HepG2 (cell line): ENCODE measurements at regions not wholly inside any gene's neighbourhood (a gene's known extent, or its start where the extent isn't known, plus 50 kb on each side); places are given as distances from the start of the nearest gene placed in this dataset.

ENCODE experiments used
- ATAC-seq: fragments of 200-7000 bp; cut with Tn5 transposase; 3 replicates; pipeline ENCODE4 v1.9.1; 2020; ENCODE audit warnings: mild to moderate bottlenecking, moderate library complexity
- BruUV-seq: library from RNA; stranded (reverse); fragments of 400-500 nt; replicated peaks from 2 replicates; lab custom pipeline; 2021; lab: Mats Ljungman, UMichigan
- CTCF ChIA-PET: fragments of 300-600 bp; formaldehyde crosslinking; extraction: SDS; loops from one replicate; lab custom pipeline; 2021; ENCODE audit warnings: low total read pairs, inconsistent platforms, low intra/inter-chr PET ratio; lab: Yijun Ruan, JAX
- POLR2A ChIA-PET: fragments of 350-600 bp; sonication (Branson Sonifier 250); formaldehyde crosslinking; loops from one replicate; lab custom pipeline; 2020; ENCODE audit warnings: antibody characterized with exemption, inconsistent platforms; lab: Yijun Ruan, JAX
- DNase-seq: peaks from one replicate; pipeline ENCODE4 v3.0.0-alpha.2; 2015; ENCODE audit warnings: low spot score
- FAIRE-seq: peaks from 3 replicates; lab custom pipeline; 2011; peaks lifted over from hg19 to GRCh38; lab: Jason Lieb, UNC
- H2AFZ ChIP-seq: one replicate; pipeline ENCODE4 v1.6.1; 2011; ENCODE audit warnings: low read length, inconsistent platforms
- H3K27ac ChIP-seq: fragments of 300-600 bp; 3 replicates; pipeline ENCODE4 v1.8.0; 2011; ENCODE audit warnings: mixed run types, mild to moderate bottlenecking, mixed read lengths, low read length, inconsistent platforms; ENCODE audit not compliant: insufficient read depth; ENCODE audit errors: extremely low read length
- H3K27me3 ChIP-seq, 2 experiments: fragments of 200-600 bp in 1 of 2; 2 replicates in 1 of 2; 3 replicates in 1 of 2; pipeline versions ENCODE4 v1.6.0 to v1.8.0; 2011; ENCODE audit warnings: low read length in 2 of 2, mild to moderate bottlenecking in 2 of 2, moderate library complexity in 2 of 2, inconsistent platforms in 1 of 2; ENCODE audit not compliant: insufficient read depth in 2 of 2, control insufficient read depth in 1 of 2
- H3K36me3 ChIP-seq, 2 experiments: fragments of 200-600 bp in 1 of 2; replicated peaks in 1 of 2; 2 replicates in 1 of 2; 3 replicates in 1 of 2; pipeline versions ENCODE4 v1.5.1 to v1.8.0; 2011; ENCODE audit warnings: low read length in 2 of 2, inconsistent platforms in 1 of 2; ENCODE audit not compliant: insufficient read depth in 2 of 2, control insufficient read depth in 1 of 2
- H3K4me1 ChIP-seq: 2 replicates; pipeline ENCODE4 v1.5.1; 2012; ENCODE audit warnings: low read length, inconsistent platforms; ENCODE audit not compliant: insufficient read depth
- H3K4me2 ChIP-seq: 2 replicates; pipeline ENCODE4 v1.6.0; 2011; ENCODE audit warnings: low read depth, low read length, inconsistent platforms
- H3K4me3 ChIP-seq, 3 experiments: fragments of 200-600 bp in 1 of 3; sonication (generic), shearing (Covaris generic) in 1 of 3; replicated peaks in 1 of 3; 2 replicates each; pipeline ENCODE4 v1.5.1; 2011 to 2016; ENCODE audit warnings: low read length in 3 of 3, inconsistent platforms in 2 of 3, low read depth in 2 of 3, mild to moderate bottlenecking in 2 of 3, control low read depth in 1 of 3, mixed read lengths in 1 of 3; ENCODE audit not compliant: insufficient read depth in 1 of 3
- H3K79me2 ChIP-seq: one replicate; pipeline ENCODE4 v1.6.1; 2011; ENCODE audit warnings: low read length, inconsistent platforms; ENCODE audit not compliant: insufficient read depth
- H3K9ac ChIP-seq: 2 replicates; pipeline ENCODE4 v1.6.0; 2011; ENCODE audit warnings: mild to moderate bottlenecking, low read depth, low read length, inconsistent platforms; ENCODE audit not compliant: insufficient read depth
- H3K9me3 ChIP-seq: 2 replicates; pipeline ENCODE4 v1.5.1; 2012; ENCODE audit warnings: mild to moderate bottlenecking, low read length
- H4K20me1 ChIP-seq: 2 replicates; pipeline ENCODE4 v1.6.0; 2011; ENCODE audit warnings: inconsistent platforms, mild to moderate bottlenecking, low read length, moderate library complexity; ENCODE audit not compliant: insufficient read depth
- CEBPZ ChIP-seq: IDR thresholded peaks from 2 replicates; pipeline ENCODE4 v1.6.1; 2012; ENCODE audit warnings: low read length, improper control_type of control experiment
- GPN1 ChIP-seq: sonication (generic); formaldehyde crosslinking; IDR thresholded peaks from 2 replicates; pipeline ENCODE4 v1.5.1; 2020; ENCODE audit warnings: missing genetic modification reagents, borderline replicate concordance
- GZF1 ChIP-seq: sonication (generic); formaldehyde crosslinking; IDR thresholded peaks from 2 replicates; pipeline ENCODE4 v1.5.1; 2020; ENCODE audit warnings: mild to moderate bottlenecking, missing genetic modification reagents
- JUN ChIP-seq: sonication (generic); formaldehyde crosslinking; IDR thresholded peaks from 2 replicates; pipeline ENCODE4 v1.4.0; 2020; ENCODE audit warnings: mild to moderate bottlenecking, missing genetic modification reagents
- KDM6A ChIP-seq: IDR thresholded peaks from 2 replicates; pipeline ENCODE4 v1.6.1; 2016; ENCODE audit warnings: low read depth
- MAFF ChIP-seq: IDR thresholded peaks from 2 replicates; pipeline ENCODE4 v1.6.1; 2011; ENCODE audit warnings: low read depth, low read length, improper control_type of control experiment
- MAFK ChIP-seq, 2 experiments: IDR thresholded peaks in 1 of 2; conservative IDR thresholded peaks in 1 of 2; 2 replicates each; pipeline ENCODE4 v1.6.1; 2011; ENCODE audit warnings: improper control_type of control experiment in 2 of 2, low read length in 2 of 2
- NFIB ChIP-seq: sonication (generic); formaldehyde crosslinking; IDR thresholded peaks from 2 replicates; pipeline ENCODE4 v1.9.0; 2021; ENCODE audit warnings: missing genetic modification reagents, mild to moderate bottlenecking, borderline replicate concordance
- PHF5A ChIP-seq: IDR thresholded peaks from one replicate; pipeline ENCODE4 v1.6.1; 2018; ENCODE audit warnings: low read depth, missing genetic modification reagents; ENCODE audit not compliant: unreplicated experiment
- ZNF235 ChIP-seq: sonication (generic); formaldehyde crosslinking; IDR thresholded peaks from 2 replicates; pipeline ENCODE4 v1.8.1; 2023; ENCODE audit warnings: mild to moderate bottlenecking, missing genetic modification reagents, borderline replicate concordance
- ZNF570 ChIP-seq: sonication (generic); formaldehyde crosslinking; IDR thresholded peaks from 2 replicates; pipeline ENCODE4 v1.4.0; 2020; ENCODE audit warnings: mild to moderate bottlenecking, missing genetic modification reagents, borderline replicate concordance
- ZNF614 ChIP-seq: IDR thresholded peaks from 2 replicates; pipeline ENCODE4 v1.6.1; 2018; ENCODE audit warnings: missing biosample characterization, missing genetic modification reagents, inconsistent platforms, borderline replicate concordance
- ZNF746 ChIP-seq: sonication (generic); formaldehyde crosslinking; IDR thresholded peaks from 2 replicates; pipeline ENCODE4 v1.8.0; 2022; ENCODE audit warnings: mild to moderate bottlenecking, missing genetic modification reagents
- ZNF775 ChIP-seq: sonication (generic); formaldehyde crosslinking; IDR thresholded peaks from 2 replicates; pipeline ENCODE4 v1.4.0; 2020; ENCODE audit warnings: missing genetic modification reagents, mild to moderate bottlenecking, moderate library complexity, borderline replicate concordance
- ZSCAN21 ChIP-seq: sonication (generic); formaldehyde crosslinking; IDR thresholded peaks from 2 replicates; pipeline ENCODE4 v1.8.0; 2022; ENCODE audit warnings: mild to moderate bottlenecking, missing genetic modification reagents, moderate library complexity, borderline replicate concordance
- WGBS: methylation state at CpG from one replicate; pipeline ENCODE4 v1.1.6; 2017; ENCODE audit warnings: low lambda C conversion rate; 5-methylcytosine and 5-hydroxymethylcytosine counted together
- in situ Hi-C: cut with HindIII; loops from 2 replicates; pipeline ENCODE4 v1.10.0; 2017; ENCODE audit warnings: low pct_unique_long_range_greater_than_20kb; ENCODE audit not compliant: extremely low pct_ligation_motif_present
- intact Hi-C: fragments of 100-400 bp; cut with micrococcal nuclease; formaldehyde crosslinking; loops from one replicate; pipeline ENCODE4 v1.10.0; 2022; ENCODE audit not compliant: unreplicated experiment

DNA sequence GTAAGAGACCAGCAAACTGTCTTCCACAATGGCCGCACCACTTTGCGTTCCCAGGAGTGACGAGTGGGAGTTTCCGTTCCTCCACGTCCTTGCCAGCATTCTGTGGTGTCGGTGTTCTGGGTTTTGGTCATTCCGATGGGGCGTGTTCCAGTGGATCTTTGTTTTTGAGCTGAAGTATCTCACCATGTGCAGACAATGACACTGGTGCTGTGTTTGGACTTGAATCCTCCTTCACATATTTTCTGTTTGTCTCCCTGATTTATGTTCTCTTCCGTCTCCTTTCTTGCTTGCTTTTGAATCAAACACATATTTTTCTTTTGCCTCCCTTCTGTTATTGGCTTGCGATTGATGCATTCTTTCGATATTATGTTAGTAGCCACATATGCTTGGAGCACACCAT lies 60.8 kb upstream of the IRX4 start:
- H3K79me2 ChIP-seq: no peaks in the 10 kb centered on the region
- no peak for ATAC-seq
- H3K4me2 ChIP-seq: no peak overlapping the region
- H2AFZ ChIP-seq: no peak overlapping the region
- H3K4me1 ChIP-seq: no peaks in the 10 kb centered on the region
- DNase-seq: no peak
- FAIRE-seq: no peak
- no peak overlapping the region for H3K27ac ChIP-seq
- in situ Hi-C loops (no loop called here), intact Hi-C loops (no loop called here)
- no peak overlapping the region for H3K4me3 ChIP-seq
- no peaks in the 10 kb centered on the region for H4K20me1 ChIP-seq
- 36% methylated on average over 9 of the region's 11 CpGs for WGBS
- H3K27me3 ChIP-seq: peaks cover 0 to 53% of the 10 kb centered on the region in 2 experiments; a peak in 4 of 5 replicates
- no TSS peak for BruUV-seq
- TF ChIP-seq ZNF746 (CRISPR knock-in tag): no peak
- no peak for TF ChIP-seq KDM6A (CRISPR knock-in tag)
- TF ChIP-seq CEBPZ: no peak
- no peak for TF ChIP-seq GZF1 (CRISPR knock-in tag)
- H3K36me3 ChIP-seq: no peaks in the 10 kb centered on the region
- CTCF ChIA-PET: no interaction called here
- POLR2A ChIA-PET: no interaction called here
- H3K9ac ChIP-seq: no peak overlapping the region
- no peaks in the 10 kb centered on the region for H3K9me3 ChIP-seq

- intact Hi-C loops: no loop called here
- Histone ChIP-seq H3K36me3 (no peaks in the 10 kb centered on the region), H3K27ac (no peak overlapping the region), H4K20me1 (no peaks in the 10 kb centered on the region), H3K4me1 (no peaks in the 10 kb centered on the region), H2AFZ (no peak overlapping the region), H3K9me3 (no peaks in the 10 kb centered on the region), H3K79me2 (no peaks in the 10 kb centered on the region), H3K4me3 (no peak overlapping the region), H3K9ac (no peak overlapping the region), H3K27me3 (peaks cover 1 to 57% of the 10 kb centered on the region in 2 experiments; a peak in 4 of 5 replicates), H3K4me2 (no peak overlapping the region)
- WGBS: 44% methylated on average over 5 of the region's 5 CpGs
- ChIA-PET CTCF (no interaction called here), POLR2A (no interaction called here)
- no peak for FAIRE-seq
- in situ Hi-C loops: no loop called here
- ATAC-seq: no peak
- TF ChIP-seq PHF5A (CRISPR knock-in tag) (no peak), NFIB (CRISPR knock-in tag) (no peak), ZNF235 (CRISPR knock-in tag) (no peak), MAFF (peak; percentile 76), JUN (CRISPR knock-in tag) (no peak), ZNF775 (CRISPR knock-in tag) (no peak), ZSCAN21 (CRISPR knock-in tag) (no peak), ZNF570 (CRISPR knock-in tag) (no peak), ZNF614 (no peak), GPN1 (CRISPR knock-in tag) (no peak), MAFK (conservative IDR thresholded peaks at IDR 0.05 in 1 of 2, IDR thresholded peaks at IDR 0.05 in 1 of 2; ENCODE audit: low read length in 2 of 2) (peak; percentile 63 to 84; a peak in 3 of 4 replicates)
- no peak for DNase-seq
- no TSS peak for BruUV-seq
Observed at GRCh38 chr5:1942630-1943029, 59.9 kb upstream of the IRX4 start.
